Liver (tissue), 8 donors: ENCODE measurements at regions not wholly inside any gene's neighbourhood (a gene's known extent, or its start where the extent isn't known, plus 50 kb on each side); places are given as distances from the start of the nearest gene placed in this dataset.

Experiments used
- DNase-seq: peaks from one replicate; pipeline ENCODE4 v3.0.0-alpha.2; 2017; ENCODE audit warnings: low spot score
- H3K27ac ChIP-seq, 2 donors: one replicate each; pipeline ENCODE4 v1.7.0; 2013; ENCODE audit warnings: inconsistent platforms in 2 of 2, low read length in 2 of 2, control low read depth in 1 of 2, low read depth in 1 of 2, mild to moderate bottlenecking in 1 of 2
- H3K27me3 ChIP-seq, 4 donors: one replicate each; pipeline versions ENCODE4 v1.6.1 to v1.7.0; 2013; ENCODE audit warnings: low read length in 3 of 4, inconsistent platforms in 1 of 4, mild to moderate bottlenecking in 1 of 4, moderate library complexity in 1 of 4; ENCODE audit not compliant: control insufficient read depth in 4 of 4, insufficient read depth in 4 of 4
- H3K36me3 ChIP-seq, 4 donors: one replicate each; pipeline versions ENCODE4 v1.6.1 to v1.7.0; 2013; ENCODE audit warnings: low read length in 3 of 4, mild to moderate bottlenecking in 3 of 4, low read depth in 1 of 4, moderate library complexity in 1 of 4; ENCODE audit not compliant: control insufficient read depth in 4 of 4, insufficient read depth in 3 of 4
- H3K4me1 ChIP-seq, 4 donors: one replicate each; pipeline versions ENCODE4 v1.6.1 to v1.7.0; 2013; ENCODE audit warnings: low read length in 3 of 4, mild to moderate bottlenecking in 3 of 4, moderate library complexity in 1 of 4; ENCODE audit not compliant: control insufficient read depth in 4 of 4, insufficient read depth in 4 of 4
- H3K4me3 ChIP-seq, 3 donors: one replicate each; pipeline versions ENCODE4 v1.6.1 to v1.7.0; 2013; ENCODE audit warnings: low read length in 3 of 3, control low read depth in 1 of 3, low read depth in 1 of 3, mild to moderate bottlenecking in 1 of 3
- H3K9ac ChIP-seq, 2 donors: one replicate each; pipeline ENCODE4 v1.7.0; 2013; ENCODE audit warnings: low read length in 2 of 2, mild to moderate bottlenecking in 2 of 2, moderate library complexity in 2 of 2, control low read depth in 1 of 2, low read depth in 1 of 2
- H3K9me3 ChIP-seq, 4 donors: one replicate each; pipeline versions ENCODE4 v1.6.1 to v1.7.0; 2013; ENCODE audit warnings: low read length in 3 of 4; ENCODE audit not compliant: control insufficient read depth in 4 of 4
- CTCF ChIP-seq: fragments of 150-350 bp; IDR thresholded peaks from 2 replicates; pipeline ENCODE4 v1.5.1; 2017; ENCODE audit warnings: improper control_type of control experiment, low read depth, low read length; ENCODE audit not compliant: missing input control
- EGR1 ChIP-seq, 2 donors: IDR thresholded peaks; 2 replicates each; pipeline ENCODE4 v1.6.1; 2016 to 2018; ENCODE audit warnings: antibody characterized with exemption in 2 of 2, low read depth in 2 of 2
- FOXA1 ChIP-seq: IDR thresholded peaks from 2 replicates; pipeline ENCODE4 v1.6.1; 2016; ENCODE audit warnings: antibody characterized with exemption
- FOXA2 ChIP-seq: IDR thresholded peaks from 2 replicates; pipeline ENCODE4 v1.6.1; 2016; ENCODE audit warnings: antibody characterized with exemption
- HNF4A ChIP-seq, 2 donors: conservative IDR thresholded peaks; 2 replicates each; pipeline ENCODE4 v1.6.1; 2016; ENCODE audit warnings: antibody characterized with exemption in 2 of 2, mild to moderate bottlenecking in 2 of 2
- HNF4G ChIP-seq: IDR thresholded peaks from 2 replicates; pipeline ENCODE4 v1.6.1; 2016; ENCODE audit warnings: antibody characterized with exemption
- JUND ChIP-seq, 2 donors: IDR thresholded peaks; 2 replicates each; pipeline ENCODE4 v1.6.1; 2016; ENCODE audit warnings: antibody characterized with exemption in 2 of 2
- NR2F2 ChIP-seq: IDR thresholded peaks from 2 replicates; pipeline ENCODE4 v1.6.1; 2016; ENCODE audit warnings: antibody characterized with exemption
- SP1 ChIP-seq: IDR thresholded peaks from 2 replicates; pipeline ENCODE4 v1.6.1; 2018; ENCODE audit warnings: antibody characterized with exemption, mild to moderate bottlenecking
- TAF1 ChIP-seq: conservative IDR thresholded peaks from 2 replicates; pipeline ENCODE4 v1.6.1; 2016; ENCODE audit warnings: antibody characterized with exemption, mild to moderate bottlenecking
- YY1 ChIP-seq: IDR thresholded peaks from 2 replicates; pipeline ENCODE4 v1.6.1; 2016; ENCODE audit warnings: antibody characterized with exemption, mild to moderate bottlenecking
- WGBS: extraction: QIAGEN DNeasy Blood & Tissue Kit; methylation state at CpG from one replicate; pipeline ENCODE4 v1.1.7; 2013; 5-methylcytosine and 5-hydroxymethylcytosine counted together
- TF ChIP-seq, protein P1 (sequence below): IDR thresholded peaks from 2 replicates; pipeline ENCODE4 v1.6.1; 2016; ENCODE audit warnings: antibody characterized with exemption
- TF ChIP-seq, protein P2 (sequence below): IDR thresholded peaks from 2 replicates; pipeline ENCODE4 v1.6.1; 2016; ENCODE audit warnings: antibody characterized with exemption
- TF ChIP-seq, protein P3 (sequence below): IDR thresholded peaks from 2 replicates; pipeline ENCODE4 v1.6.1; 2016; ENCODE audit warnings: antibody characterized with exemption
- TF ChIP-seq, protein P4 (sequence below): IDR thresholded peaks from 2 replicates; pipeline ENCODE4 v1.6.1; 2016; ENCODE audit warnings: antibody characterized with exemption, mild to moderate bottlenecking
- donor health status: healthy.
- donor health status: healthy.
- donor health status: healthy.
- donor health status: healthy.
- donor health status: healthy.

DNA sequence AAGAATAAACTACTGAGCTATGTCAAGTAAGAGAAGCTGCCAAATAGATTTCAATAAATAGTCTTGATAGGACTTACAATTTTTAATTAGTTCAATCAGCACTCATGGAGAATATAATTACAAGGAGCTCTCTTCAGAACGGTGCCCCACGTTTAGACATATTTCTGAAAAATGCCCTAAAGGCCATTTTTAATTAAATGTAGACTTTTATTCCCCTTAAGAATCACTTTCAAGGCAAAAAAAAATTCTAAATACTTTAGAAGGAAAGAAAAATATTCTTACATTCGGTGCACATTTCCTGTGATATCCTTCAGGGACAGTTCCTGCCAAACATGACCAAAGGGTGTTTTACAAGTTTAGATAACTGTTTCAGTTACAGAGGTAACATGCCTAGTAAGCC, 202.5 kb upstream of the CDH7 start:
- Histone ChIP-seq H3K27me3 (no peaks in the 10 kb centered on the region), H3K36me3 (no peaks in the 10 kb centered on the region), H3K4me3 (no peak overlapping the region), H3K9ac (no peak overlapping the region), H3K9me3 (peaks cover 0 to 10% (median 1%) of the 10 kb centered on the region in 4 donors), H3K4me1 (no peaks in the 10 kb centered on the region), H3K27ac (no peak overlapping the region)
- DNase-seq = no peak
- TF ChIP-seq TAF1 (no peak), CTCF (no peak), HNF4G (no peak), FOXA1 (no peak), HNF4A (conservative IDR thresholded peaks at IDR 0.05) (no peak), NR2F2 (no peak), JUND (IDR thresholded peaks at IDR 0.05) (no peak), SP1 (no peak), FOXA2 (no peak), YY1 (no peak), EGR1 (IDR thresholded peaks at IDR 0.05; ENCODE audit: low read depth in 2 of 2) (no peak)
- TF ChIP-seq, protein P1, sequence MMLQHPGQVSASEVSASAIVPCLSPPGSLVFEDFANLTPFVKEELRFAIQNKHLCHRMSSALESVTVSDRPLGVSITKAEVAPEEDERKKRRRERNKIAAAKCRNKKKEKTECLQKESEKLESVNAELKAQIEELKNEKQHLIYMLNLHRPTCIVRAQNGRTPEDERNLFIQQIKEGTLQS = no peak
- TF ChIP-seq, protein P2, sequence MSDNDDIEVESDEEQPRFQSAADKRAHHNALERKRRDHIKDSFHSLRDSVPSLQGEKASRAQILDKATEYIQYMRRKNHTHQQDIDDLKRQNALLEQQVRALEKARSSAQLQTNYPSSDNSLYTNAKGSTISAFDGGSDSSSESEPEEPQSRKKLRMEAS = no peak
- TF ChIP-seq, protein P3, sequence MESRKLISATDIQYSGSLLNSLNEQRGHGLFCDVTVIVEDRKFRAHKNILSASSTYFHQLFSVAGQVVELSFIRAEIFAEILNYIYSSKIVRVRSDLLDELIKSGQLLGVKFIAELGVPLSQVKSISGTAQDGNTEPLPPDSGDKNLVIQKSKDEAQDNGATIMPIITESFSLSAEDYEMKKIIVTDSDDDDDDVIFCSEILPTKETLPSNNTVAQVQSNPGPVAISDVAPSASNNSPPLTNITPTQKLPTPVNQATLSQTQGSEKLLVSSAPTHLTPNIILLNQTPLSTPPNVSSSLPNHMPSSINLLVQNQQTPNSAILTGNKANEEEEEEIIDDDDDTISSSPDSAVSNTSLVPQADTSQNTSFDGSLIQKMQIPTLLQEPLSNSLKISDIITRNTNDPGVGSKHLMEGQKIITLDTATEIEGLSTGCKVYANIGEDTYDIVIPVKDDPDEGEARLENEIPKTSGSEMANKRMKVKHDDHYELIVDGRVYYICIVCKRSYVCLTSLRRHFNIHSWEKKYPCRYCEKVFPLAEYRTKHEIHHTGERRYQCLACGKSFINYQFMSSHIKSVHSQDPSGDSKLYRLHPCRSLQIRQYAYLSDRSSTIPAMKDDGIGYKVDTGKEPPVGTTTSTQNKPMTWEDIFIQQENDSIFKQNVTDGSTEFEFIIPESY = no peak
- TF ChIP-seq, protein P4, sequence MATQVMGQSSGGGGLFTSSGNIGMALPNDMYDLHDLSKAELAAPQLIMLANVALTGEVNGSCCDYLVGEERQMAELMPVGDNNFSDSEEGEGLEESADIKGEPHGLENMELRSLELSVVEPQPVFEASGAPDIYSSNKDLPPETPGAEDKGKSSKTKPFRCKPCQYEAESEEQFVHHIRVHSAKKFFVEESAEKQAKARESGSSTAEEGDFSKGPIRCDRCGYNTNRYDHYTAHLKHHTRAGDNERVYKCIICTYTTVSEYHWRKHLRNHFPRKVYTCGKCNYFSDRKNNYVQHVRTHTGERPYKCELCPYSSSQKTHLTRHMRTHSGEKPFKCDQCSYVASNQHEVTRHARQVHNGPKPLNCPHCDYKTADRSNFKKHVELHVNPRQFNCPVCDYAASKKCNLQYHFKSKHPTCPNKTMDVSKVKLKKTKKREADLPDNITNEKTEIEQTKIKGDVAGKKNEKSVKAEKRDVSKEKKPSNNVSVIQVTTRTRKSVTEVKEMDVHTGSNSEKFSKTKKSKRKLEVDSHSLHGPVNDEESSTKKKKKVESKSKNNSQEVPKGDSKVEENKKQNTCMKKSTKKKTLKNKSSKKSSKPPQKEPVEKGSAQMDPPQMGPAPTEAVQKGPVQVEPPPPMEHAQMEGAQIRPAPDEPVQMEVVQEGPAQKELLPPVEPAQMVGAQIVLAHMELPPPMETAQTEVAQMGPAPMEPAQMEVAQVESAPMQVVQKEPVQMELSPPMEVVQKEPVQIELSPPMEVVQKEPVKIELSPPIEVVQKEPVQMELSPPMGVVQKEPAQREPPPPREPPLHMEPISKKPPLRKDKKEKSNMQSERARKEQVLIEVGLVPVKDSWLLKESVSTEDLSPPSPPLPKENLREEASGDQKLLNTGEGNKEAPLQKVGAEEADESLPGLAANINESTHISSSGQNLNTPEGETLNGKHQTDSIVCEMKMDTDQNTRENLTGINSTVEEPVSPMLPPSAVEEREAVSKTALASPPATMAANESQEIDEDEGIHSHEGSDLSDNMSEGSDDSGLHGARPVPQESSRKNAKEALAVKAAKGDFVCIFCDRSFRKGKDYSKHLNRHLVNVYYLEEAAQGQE = no peak
- 68% methylated on average over 3 of the region's 3 CpGs for WGBS

DNA sequence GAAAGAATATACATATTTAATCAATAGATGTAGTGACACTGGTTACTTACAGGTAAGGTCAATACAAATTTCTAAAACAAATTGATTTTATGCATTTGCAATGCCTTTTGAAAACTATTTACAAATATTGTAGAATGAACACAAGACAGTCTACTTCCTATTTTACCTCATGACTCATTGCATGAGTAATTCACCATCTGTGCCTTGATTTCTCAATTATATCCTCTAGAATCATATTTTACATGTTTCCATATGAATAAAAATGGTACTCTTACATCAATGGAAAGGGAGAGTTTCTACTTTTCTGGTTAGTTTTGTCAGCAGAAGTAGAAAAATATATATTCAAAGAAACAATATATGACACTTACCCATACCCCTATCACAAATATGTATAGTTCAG, 203.8 kb upstream of the CDH7 start:
- Histone ChIP-seq H3K27ac (no peak overlapping the region), H3K36me3 (no peaks in the 10 kb centered on the region), H3K4me1 (no peaks in the 10 kb centered on the region), H3K9ac (no peak overlapping the region), H3K4me3 (no peak overlapping the region), H3K27me3 (no peaks in the 10 kb centered on the region), H3K9me3 (peaks cover 0 to 10% (median 1%) of the 10 kb centered on the region in 4 donors)
- no peak for TF ChIP-seq CTCF
- no peak for DNase-seq
